Lower leg skin (tissue), 3 donors: ENCODE measurements at regions not wholly inside any gene's neighbourhood (a gene's known extent, or its start where the extent isn't known, plus 50 kb on each side); places are given as distances from the start of the nearest gene placed in this dataset.

Source experiments
- POLR2A ChIP-seq, 2 donors: fragments of 450-650 bp; IDR thresholded peaks; one replicate each; pipeline ENCODE4 v1.6.1; 2016 to 2017; ENCODE audit warnings: antibody characterized with exemption in 2 of 2, mild to moderate bottlenecking in 1 of 2, moderate library complexity in 1 of 2
- TF ChIP-seq, protein P1 (sequence below), 3 donors: fragments of 450-650 bp; IDR thresholded peaks; one replicate each; pipeline ENCODE4 v1.5.1; 2016; ENCODE audit warnings: antibody characterized with exemption in 3 of 3, mild to moderate bottlenecking in 3 of 3, moderate library complexity in 2 of 3

DNA sequence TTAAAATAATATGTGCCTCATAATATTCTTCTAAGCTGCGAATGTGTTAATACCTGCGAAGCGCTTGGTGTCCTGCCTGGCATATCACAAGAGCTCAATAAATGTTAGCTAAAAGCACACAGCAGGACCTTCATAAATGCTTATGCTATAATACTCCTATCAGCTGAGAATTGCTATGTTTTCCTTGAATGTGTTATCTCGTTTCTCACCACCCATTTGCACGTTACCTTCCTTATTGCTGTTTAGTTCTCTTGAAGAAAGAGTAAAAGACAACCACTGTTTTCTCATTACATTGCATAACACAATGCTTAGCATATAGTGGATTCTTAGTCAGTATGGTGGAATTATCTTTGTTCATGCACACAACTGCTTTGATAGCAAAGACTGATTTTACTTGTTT is 76.6 kb downstream of the EDN1 start:
- TF ChIP-seq, protein P1, sequence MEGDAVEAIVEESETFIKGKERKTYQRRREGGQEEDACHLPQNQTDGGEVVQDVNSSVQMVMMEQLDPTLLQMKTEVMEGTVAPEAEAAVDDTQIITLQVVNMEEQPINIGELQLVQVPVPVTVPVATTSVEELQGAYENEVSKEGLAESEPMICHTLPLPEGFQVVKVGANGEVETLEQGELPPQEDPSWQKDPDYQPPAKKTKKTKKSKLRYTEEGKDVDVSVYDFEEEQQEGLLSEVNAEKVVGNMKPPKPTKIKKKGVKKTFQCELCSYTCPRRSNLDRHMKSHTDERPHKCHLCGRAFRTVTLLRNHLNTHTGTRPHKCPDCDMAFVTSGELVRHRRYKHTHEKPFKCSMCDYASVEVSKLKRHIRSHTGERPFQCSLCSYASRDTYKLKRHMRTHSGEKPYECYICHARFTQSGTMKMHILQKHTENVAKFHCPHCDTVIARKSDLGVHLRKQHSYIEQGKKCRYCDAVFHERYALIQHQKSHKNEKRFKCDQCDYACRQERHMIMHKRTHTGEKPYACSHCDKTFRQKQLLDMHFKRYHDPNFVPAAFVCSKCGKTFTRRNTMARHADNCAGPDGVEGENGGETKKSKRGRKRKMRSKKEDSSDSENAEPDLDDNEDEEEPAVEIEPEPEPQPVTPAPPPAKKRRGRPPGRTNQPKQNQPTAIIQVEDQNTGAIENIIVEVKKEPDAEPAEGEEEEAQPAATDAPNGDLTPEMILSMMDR (IDR thresholded peaks at IDR 0.05), result no peak
- no peak for TF ChIP-seq POLR2A (IDR thresholded peaks at IDR 0.05)
